ENCODE measurements at regions not wholly inside any gene's neighbourhood (a gene's known extent, or its start where the extent isn't known, plus 50 kb on each side); places are given as distances from the start of the nearest gene placed in this dataset.

- Histone ChIP-seq H3K36me3 (replicated peaks in 1 of 2; ENCODE audit: control insufficient read depth in 1 of 2, insufficient read depth in 2 of 2, low read length in 2 of 2) (no peaks in the 10 kb centered on the region), H3K27me3 (ENCODE audit: control insufficient read depth in 1 of 2, insufficient read depth in 2 of 2, low read length in 2 of 2) (no peaks in the 10 kb centered on the region), H3K9me3 (ENCODE audit: low read length) (no peaks in the 10 kb centered on the region), H3K4me3 (replicated peaks in 1 of 3; ENCODE audit: insufficient read depth in 1 of 3, low read depth in 2 of 3, low read length in 3 of 3) (no peak overlapping the region), H3K4me2 (ENCODE audit: low read depth, low read length) (no peak overlapping the region), H2AFZ (ENCODE audit: low read length) (no peak overlapping the region), H3K79me2 (ENCODE audit: insufficient read depth, low read length) (no peaks in the 10 kb centered on the region), H3K27ac (ENCODE audit: extremely low read length, insufficient read depth, low read length) (no peak overlapping the region), H3K4me1 (ENCODE audit: insufficient read depth, low read length) (no peaks in the 10 kb centered on the region), H3K9ac (ENCODE audit: insufficient read depth, low read depth, low read length) (no peak overlapping the region), H4K20me1 (ENCODE audit: insufficient read depth, low read length) (no peaks in the 10 kb centered on the region)
- no peak for DNase-seq (ENCODE audit: low spot score)
- POLR2A ChIA-PET, result no interaction called here
- intact Hi-C loops (cut with micrococcal nuclease; ENCODE audit: unreplicated experiment), result no loop called here
- in situ Hi-C loops (cut with HindIII; ENCODE audit: extremely low pct_ligation_motif_present, low pct_unique_long_range_greater_than_20kb), result no loop called here
- no peak for ATAC-seq
- no peak for FAIRE-seq
- BruUV-seq (replicated peaks), result no TSS peak
- TF ChIP-seq XBP1 (CRISPR knock-in tag; IDR thresholded peaks at IDR 0.05), result no peak
- TF ChIP-seq ZNF710 (CRISPR knock-in tag; IDR thresholded peaks at IDR 0.05; ENCODE audit: borderline replicate concordance), result no peak
- TF ChIP-seq ZNF33A (CRISPR knock-in tag; IDR thresholded peaks at IDR 0.05; ENCODE audit: borderline replicate concordance), result no peak
- TF ChIP-seq TP53 (CRISPR knock-in tag; conservative IDR thresholded peaks at IDR 0.05), result no peak
- no peak for TF ChIP-seq ZNF205 (CRISPR knock-in tag; IDR thresholded peaks at IDR 0.05)
- 0 out of 4 replicates have a peak, but pooled peaks of 1 of the 2 experiments have one; percentile 15 for TF ChIP-seq MAFK (conservative IDR thresholded peaks at IDR 0.05 in 1 of 2, IDR thresholded peaks at IDR 0.05 in 1 of 2; ENCODE audit: low read length in 2 of 2)
- TF ChIP-seq ZNF773 (CRISPR knock-in tag; IDR thresholded peaks at IDR 0.05; ENCODE audit: borderline replicate concordance), result no peak
- CTCF ChIA-PET (ENCODE audit: low intra/inter-chr PET ratio, low total read pairs), result no interaction called here
These were observed 618.8 kb upstream of the CDH11 start for GRCh38 chr16:65740711-65741110.

- no peak overlapping the region for H3K4me2 ChIP-seq (ENCODE audit: low read depth, low read length)
- 34% methylated on average over 3 of the region's 3 CpGs for WGBS (ENCODE audit: low lambda C conversion rate)
- POLR2A ChIA-PET, result no interaction called here
- no peak for DNase-seq (ENCODE audit: low spot score)
- no peak for TF ChIP-seq ZNF773 (CRISPR knock-in tag; IDR thresholded peaks at IDR 0.05; ENCODE audit: borderline replicate concordance)
- H4K20me1 ChIP-seq (ENCODE audit: insufficient read depth, low read length), result no peaks in the 10 kb centered on the region
- H3K4me3 ChIP-seq (replicated peaks in 1 of 3; ENCODE audit: insufficient read depth in 1 of 3, low read depth in 2 of 3, low read length in 3 of 3), result no peak overlapping the region
- BruUV-seq (replicated peaks), result no TSS peak
- CTCF ChIA-PET (ENCODE audit: low intra/inter-chr PET ratio, low total read pairs), result no interaction called here
- no peaks in the 10 kb centered on the region for H3K9me3 ChIP-seq (ENCODE audit: low read length)
- H3K27ac ChIP-seq (ENCODE audit: extremely low read length, insufficient read depth, low read length), result no peak overlapping the region
- H3K36me3 ChIP-seq (replicated peaks in 1 of 2; ENCODE audit: control insufficient read depth in 1 of 2, insufficient read depth in 2 of 2, low read length in 2 of 2), result no peaks in the 10 kb centered on the region
- peaks cover 5% of the 10 kb centered on the region for H3K4me1 ChIP-seq (ENCODE audit: insufficient read depth, low read length)
- no peak for FAIRE-seq
- ATAC-seq, result no peak
- no peaks in the 10 kb centered on the region for H3K27me3 ChIP-seq (ENCODE audit: control insufficient read depth in 1 of 2, insufficient read depth in 2 of 2, low read length in 2 of 2)
- H2AFZ ChIP-seq (ENCODE audit: low read length), result no peak overlapping the region
- no peak overlapping the region for H3K9ac ChIP-seq (ENCODE audit: insufficient read depth, low read depth, low read length)
- intact Hi-C loops (cut with micrococcal nuclease; ENCODE audit: unreplicated experiment) (no loop called here), in situ Hi-C loops (cut with HindIII; ENCODE audit: extremely low pct_ligation_motif_present, low pct_unique_long_range_greater_than_20kb) (no loop called here)
- no peaks in the 10 kb centered on the region for H3K79me2 ChIP-seq (ENCODE audit: insufficient read depth, low read length)
These were observed 617.7 kb upstream of the CDH11 start for GRCh38 chr16:65739518-65739917.
